Neutrophil (primary cell): ENCODE measurements at regions not wholly inside any gene's neighbourhood (a gene's known extent, or its start where the extent isn't known, plus 50 kb on each side); places are given as distances from the start of the nearest gene placed in this dataset.

Experiments used
- H3K27ac ChIP-seq: fragments of 200-600 bp; sonication (generic); 2 replicates; pipeline ENCODE4 v1.5.1; 2016; ENCODE audit warnings: mild to moderate bottlenecking, moderate library complexity
- H3K27me3 ChIP-seq: fragments of 200-600 bp; sonication (generic); 2 replicates; pipeline ENCODE4 v1.6.0; 2016; ENCODE audit warnings: mild to moderate bottlenecking
- H3K36me3 ChIP-seq: fragments of 200-600 bp; sonication (generic); 2 replicates; pipeline ENCODE4 v1.5.1; 2017
- H3K4me1 ChIP-seq, 2 experiments: fragments of 200-600 bp in 1 of 2; sonication (generic) in 1 of 2; 1 replicate in 1 of 2; 2 replicates in 1 of 2; pipeline versions ENCODE4 v1.5.1 to v1.6.1; 2013 to 2016; ENCODE audit warnings: low read depth in 1 of 2, low read length in 1 of 2, mild to moderate bottlenecking in 1 of 2, moderate library complexity in 1 of 2; ENCODE audit not compliant: control insufficient read depth in 1 of 2, insufficient read depth in 1 of 2
- H3K4me3 ChIP-seq, 2 experiments: fragments of 200-600 bp in 1 of 2; sonication (generic) in 1 of 2; 1 replicate in 1 of 2; 2 replicates in 1 of 2; pipeline ENCODE4 v1.5.1; 2013 to 2016; ENCODE audit warnings: low read depth in 1 of 2, low read length in 1 of 2, mild to moderate bottlenecking in 1 of 2, moderate library complexity in 1 of 2
- H3K9me3 ChIP-seq: fragments of 200-600 bp; sonication (generic); 2 replicates; pipeline ENCODE4 v1.5.1; 2016
- TF ChIP-seq, protein P1 (sequence below): fragments of 200-600 bp; sonication (generic); IDR thresholded peaks from 2 replicates; pipeline ENCODE4 v1.5.1; 2016; ENCODE audit warnings: antibody characterized with exemption

DNA sequence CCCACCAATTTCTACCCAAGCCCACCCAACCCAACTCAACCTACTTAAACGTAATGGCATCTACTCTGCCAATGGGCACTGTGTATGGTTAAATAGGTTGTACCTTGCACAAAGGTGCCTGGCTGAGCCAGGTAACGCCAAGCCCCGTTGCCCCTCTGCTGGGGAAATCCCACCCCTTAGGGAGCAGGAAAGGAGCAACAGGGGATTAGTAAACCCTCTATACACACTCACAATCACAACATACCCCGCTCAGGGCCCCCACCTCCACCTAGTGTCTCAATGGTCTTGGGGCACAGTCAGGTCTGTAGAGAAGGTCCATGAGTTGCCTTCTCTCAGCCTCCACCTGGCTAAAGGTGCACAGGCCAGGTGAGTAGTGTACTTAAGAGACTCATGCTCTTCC lies 74.3 kb upstream of the PCBD1 start:
- TF ChIP-seq, protein P1, sequence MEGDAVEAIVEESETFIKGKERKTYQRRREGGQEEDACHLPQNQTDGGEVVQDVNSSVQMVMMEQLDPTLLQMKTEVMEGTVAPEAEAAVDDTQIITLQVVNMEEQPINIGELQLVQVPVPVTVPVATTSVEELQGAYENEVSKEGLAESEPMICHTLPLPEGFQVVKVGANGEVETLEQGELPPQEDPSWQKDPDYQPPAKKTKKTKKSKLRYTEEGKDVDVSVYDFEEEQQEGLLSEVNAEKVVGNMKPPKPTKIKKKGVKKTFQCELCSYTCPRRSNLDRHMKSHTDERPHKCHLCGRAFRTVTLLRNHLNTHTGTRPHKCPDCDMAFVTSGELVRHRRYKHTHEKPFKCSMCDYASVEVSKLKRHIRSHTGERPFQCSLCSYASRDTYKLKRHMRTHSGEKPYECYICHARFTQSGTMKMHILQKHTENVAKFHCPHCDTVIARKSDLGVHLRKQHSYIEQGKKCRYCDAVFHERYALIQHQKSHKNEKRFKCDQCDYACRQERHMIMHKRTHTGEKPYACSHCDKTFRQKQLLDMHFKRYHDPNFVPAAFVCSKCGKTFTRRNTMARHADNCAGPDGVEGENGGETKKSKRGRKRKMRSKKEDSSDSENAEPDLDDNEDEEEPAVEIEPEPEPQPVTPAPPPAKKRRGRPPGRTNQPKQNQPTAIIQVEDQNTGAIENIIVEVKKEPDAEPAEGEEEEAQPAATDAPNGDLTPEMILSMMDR = no peak
- no peaks in the 10 kb centered on the region for H3K4me1 ChIP-seq
- no peak overlapping the region for H3K4me3 ChIP-seq
- H3K27ac ChIP-seq = no peak overlapping the region
- H3K27me3 ChIP-seq = peaks cover 11% of the 10 kb centered on the region
- no peaks in the 10 kb centered on the region for H3K9me3 ChIP-seq
- no peaks in the 10 kb centered on the region for H3K36me3 ChIP-seq

DNA sequence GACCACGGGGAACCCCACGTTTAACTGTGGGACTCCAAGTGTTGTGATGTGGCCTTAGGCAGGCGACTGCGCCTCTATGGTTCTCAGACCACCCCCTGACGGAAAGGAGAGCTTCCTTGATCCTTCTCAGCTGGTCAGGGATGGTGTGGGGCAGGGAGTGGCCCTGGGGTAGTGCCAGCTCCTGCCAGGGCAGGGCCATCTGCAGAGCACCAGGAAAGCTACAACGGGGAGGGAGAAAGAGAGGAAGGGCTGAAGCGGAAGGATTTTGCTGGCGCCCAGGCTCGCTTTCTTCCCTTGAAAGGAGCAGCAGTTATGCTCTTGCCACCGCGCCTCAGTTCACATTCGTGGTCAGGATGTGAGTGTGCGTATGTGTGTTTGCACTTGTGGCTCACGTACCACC lies 74.9 kb upstream of the PCBD1 start:
- TF ChIP-seq, protein P1 = no peak

GRCh38 chr10:70964245-70964644 lies 75.9 kb upstream of the PCBD1 start:
- Histone ChIP-seq H3K4me3 (no peak overlapping the region), H3K4me1 (no peaks in the 10 kb centered on the region), H3K27me3 (peaks cover 11% of the 10 kb centered on the region), H3K36me3 (no peaks in the 10 kb centered on the region), H3K9me3 (no peaks in the 10 kb centered on the region), H3K27ac (no peak overlapping the region)
- TF ChIP-seq, protein P1 = no peak

More for the DNA sequence above, 74.9 kb upstream of the PCBD1 start:
- H3K27ac ChIP-seq = no peak overlapping the region
- H3K36me3 ChIP-seq = no peaks in the 10 kb centered on the region
- peaks cover 11% of the 10 kb centered on the region for H3K27me3 ChIP-seq
- no peaks in the 10 kb centered on the region for H3K4me1 ChIP-seq
- H3K9me3 ChIP-seq = no peaks in the 10 kb centered on the region
- no peak overlapping the region for H3K4me3 ChIP-seq

DNA sequence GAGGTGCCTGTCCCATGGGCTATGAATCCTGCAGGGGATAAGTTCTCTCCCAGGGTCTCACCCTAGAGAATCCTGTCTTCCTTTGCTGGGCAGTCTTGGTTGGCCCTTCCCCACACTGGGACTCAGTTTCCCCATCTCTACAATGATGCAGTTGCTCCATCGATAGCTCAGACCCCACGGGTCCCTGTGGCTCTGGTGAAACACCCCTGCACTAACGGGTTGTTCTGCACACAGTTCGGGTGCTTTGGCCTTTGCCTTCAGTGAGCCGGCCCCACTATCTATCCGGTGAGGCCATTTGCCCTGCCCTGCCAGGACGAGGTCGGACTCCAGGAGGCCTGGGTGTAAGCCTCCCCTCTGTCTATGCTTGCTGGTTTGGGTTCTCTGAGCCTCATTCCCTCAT lies 76.5 kb upstream of the PCBD1 start:
- TF ChIP-seq, protein P1 = no peak
- H3K36me3 ChIP-seq = no peaks in the 10 kb centered on the region
- H3K4me1 ChIP-seq = no peaks in the 10 kb centered on the region
- no peak overlapping the region for H3K27ac ChIP-seq
- H3K4me3 ChIP-seq = no peak overlapping the region
- H3K9me3 ChIP-seq = no peaks in the 10 kb centered on the region
- H3K27me3 ChIP-seq = peaks cover 11% of the 10 kb centered on the region

GRCh38 chr10:70965566-70965965 lies 77.2 kb upstream of the PCBD1 start:
- peaks cover 11% of the 10 kb centered on the region for H3K27me3 ChIP-seq
- no peak overlapping the region for H3K4me3 ChIP-seq
- H3K4me1 ChIP-seq = no peaks in the 10 kb centered on the region
- no peak overlapping the region for H3K27ac ChIP-seq
- no peaks in the 10 kb centered on the region for H3K9me3 ChIP-seq
- H3K36me3 ChIP-seq = no peaks in the 10 kb centered on the region
- TF ChIP-seq, protein P1 = no peak
